SKM-1 (cell line): ENCODE measurements at regions not wholly inside any gene's neighbourhood (a gene's known extent, or its start where the extent isn't known, plus 50 kb on each side); places are given as distances from the start of the nearest gene placed in this dataset.

Source experiments
- DNase-seq: peaks from one replicate; lab custom pipeline; 2025; ENCODE audit not compliant: unreplicated experiment; lab: John Stamatoyannopoulos, UW

DNA sequence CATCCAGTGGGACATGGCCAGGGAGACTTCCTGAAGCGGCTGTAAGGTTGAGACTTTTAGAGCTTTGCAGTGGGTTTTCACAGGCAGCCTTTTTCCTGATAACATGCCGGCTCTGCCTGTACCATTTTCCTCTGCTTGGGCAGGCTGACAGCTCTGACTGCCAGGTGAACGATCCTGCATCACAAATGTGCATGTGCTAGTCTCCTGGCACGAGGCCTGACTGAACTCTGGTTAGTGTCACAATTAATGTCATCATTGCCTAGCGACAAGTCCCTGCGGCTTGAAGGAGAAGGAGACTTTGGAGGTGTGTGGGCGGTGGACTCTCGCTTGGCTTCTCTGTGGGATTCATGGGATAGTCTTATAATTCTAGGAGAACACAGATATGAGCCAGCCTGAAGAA, 783.6 kb upstream of the TSPY4 start:
- DNase-seq: no peak

DNA sequence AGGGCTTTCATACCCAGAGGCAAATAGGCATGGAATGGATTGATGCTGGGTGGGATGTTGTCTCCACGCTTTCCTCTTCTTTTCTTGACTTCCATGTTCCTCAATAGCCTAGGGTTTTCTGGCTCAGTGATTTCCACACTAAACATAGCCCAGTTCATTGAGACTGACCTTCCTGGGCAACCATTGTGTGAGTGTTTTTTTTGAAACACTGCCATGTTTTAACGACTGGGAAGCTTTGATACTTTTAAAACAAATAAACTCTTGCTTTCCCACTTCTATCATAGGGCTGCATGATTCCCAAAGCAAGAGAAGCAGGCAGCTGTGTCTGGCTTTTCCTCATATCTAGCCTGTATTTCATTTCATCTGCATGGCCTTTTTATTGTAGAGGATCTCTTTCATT, 775.9 kb upstream of the TSPY4 start:
- no peak for DNase-seq

DNA sequence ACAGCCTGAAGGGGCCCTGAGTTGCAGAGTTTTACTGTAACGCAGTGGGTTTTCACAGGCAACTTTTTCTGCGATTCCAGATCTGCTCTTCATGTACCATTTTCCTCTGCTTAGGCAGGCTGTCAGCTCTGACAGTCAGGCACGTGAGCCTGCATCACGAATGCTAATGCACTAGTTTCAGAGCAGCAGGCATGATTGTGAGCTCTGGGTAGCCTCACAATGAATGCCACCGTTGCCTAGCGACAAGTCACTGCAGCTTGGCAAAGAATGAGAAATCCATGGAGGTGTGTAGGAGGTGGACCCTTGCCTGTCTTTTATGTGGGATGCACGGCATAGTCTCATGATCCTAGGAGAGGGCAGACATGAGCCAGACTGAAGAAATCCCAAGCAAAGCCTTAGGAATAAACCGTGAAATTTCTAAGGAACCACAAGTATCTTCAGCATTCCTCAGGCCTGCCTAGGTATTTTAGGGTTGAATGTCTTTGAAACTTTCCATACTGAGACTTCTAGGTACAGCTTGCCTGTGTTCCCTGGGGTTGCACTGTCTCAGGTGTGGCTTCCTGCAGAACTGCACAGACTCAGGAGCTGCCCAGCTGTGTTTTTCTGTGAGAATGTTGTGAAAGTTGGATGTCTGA, 774.7 kb upstream of the TSPY4 start:
- no peak for DNase-seq

DNA sequence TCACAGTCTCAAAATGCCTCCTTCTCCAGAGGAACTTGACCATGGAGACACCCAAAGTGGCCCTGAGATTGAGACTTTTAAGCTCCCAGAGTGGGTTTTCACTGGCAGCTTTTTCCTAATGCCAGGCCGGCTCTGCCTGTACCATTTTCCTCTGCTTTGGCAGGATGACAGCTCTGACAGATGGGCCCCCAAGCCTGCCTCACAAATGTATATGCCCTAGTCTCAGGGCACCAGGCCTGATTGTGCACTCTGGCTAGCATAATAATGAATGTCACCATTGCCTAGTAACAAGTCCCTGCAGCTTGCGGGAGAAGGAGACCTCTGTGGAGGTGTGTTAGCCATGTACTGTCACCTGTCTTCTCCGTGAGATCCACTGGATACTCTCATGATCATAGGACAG, 772.8 kb upstream of the TSPY4 start:
- DNase-seq: no peak

DNA sequence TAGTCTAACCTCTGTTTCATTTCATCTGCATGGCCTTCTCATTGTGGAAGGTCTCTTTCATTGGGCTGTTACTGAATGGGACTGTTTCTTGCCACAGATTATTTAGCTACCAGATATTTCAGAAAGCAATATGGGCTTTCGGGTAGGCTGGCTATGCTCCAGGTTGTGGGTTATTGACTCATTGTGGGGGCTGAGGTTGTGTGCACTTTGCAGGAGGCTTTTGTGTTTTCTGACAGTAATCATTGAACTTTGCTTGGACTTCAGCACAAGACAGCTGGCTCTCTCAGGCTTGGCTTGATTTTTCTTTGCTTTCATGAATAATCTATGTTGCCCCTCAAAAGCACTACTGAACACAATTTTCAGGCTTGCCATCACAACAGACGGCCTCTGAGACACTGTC, 771.1 kb upstream of the TSPY4 start:
- no peak for DNase-seq

DNA sequence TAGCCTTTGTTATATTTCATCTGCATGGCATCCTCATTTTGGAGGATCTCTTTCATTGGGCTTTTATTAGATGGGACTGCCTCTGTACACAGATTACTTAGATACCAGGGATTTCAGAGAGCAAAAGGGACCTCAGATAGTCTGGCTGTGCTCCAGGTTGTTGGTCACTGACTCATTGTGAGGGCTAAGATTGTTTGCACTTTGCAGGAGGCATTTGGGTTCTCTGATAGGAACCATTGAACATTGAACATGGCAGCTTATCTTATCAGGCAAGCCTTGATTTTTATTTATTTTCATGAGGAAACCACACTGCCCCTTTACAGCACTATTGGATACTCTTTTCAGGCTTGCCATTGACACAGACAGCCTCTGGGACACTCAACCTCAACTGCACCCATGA, 766.9 kb upstream of the TSPY4 start:
- DNase-seq: no peak

DNA sequence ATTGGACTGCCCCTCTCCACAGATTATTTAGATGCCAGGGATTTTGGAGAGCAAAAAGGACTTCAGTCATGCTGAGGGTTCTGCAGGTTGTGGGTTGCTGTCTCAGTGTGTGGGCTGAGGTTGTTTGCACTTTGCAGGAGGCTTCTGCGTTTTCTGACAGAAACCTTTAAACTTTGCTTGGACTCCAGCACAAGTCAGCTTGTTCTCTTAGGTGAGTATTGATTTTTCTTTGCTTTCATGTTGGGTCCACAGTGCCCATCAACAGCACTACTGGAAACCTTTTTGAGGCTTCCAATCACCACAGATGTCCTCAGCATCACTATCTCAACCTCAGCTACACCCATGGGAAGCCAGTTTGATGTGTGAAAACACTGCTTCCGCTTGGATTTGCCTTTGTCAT, 764.3 kb upstream of the TSPY4 start:
- no peak for DNase-seq

DNA sequence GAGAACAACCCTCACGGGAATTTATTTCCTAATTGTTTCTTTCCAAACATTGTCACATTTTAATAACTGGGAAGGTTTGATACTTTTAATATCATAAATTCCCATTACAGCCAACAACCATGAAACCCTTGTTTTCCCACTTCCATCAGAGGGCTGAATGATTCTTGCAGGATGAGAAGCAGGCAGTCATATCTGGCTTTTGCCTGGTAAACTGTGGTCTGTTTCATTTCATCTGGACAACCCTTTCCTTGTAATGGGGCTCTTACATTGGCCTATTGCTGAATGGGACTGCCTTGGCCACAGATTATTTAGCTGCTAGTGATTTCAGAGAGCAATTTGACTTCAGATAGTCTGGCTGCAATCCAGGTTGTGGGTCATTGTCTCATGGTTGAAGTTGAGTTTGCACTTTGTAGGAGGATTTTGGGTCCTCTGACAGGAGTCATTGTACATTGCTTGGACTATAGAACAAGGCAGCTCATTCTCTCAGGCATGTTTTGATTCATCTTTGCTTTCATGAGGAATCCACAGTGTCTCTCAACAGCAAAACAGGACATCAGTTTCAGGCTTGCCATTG, 754.9 kb upstream of the TSPY4 start:
- no peak for DNase-seq

DNA sequence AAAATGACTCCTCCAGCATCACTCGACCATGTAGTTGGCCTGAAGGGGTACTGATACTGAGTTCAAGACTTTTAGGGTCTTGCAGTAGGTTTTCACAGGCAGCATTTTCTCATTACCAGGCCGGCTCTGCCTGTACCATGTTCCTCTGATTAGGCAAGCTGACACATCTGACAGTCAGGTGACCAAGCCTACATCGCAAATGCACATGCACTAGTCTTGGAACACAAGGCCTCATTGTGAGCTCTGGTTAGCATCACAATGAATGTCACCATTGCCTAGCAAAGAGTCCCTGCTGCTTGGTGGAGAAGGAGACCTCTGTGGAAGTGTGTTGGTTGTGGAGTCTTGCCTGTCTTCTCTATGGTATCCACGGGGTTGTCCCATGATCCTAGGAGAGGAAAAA, 754.1 kb upstream of the TSPY4 start:
- DNase-seq: no peak

DNA sequence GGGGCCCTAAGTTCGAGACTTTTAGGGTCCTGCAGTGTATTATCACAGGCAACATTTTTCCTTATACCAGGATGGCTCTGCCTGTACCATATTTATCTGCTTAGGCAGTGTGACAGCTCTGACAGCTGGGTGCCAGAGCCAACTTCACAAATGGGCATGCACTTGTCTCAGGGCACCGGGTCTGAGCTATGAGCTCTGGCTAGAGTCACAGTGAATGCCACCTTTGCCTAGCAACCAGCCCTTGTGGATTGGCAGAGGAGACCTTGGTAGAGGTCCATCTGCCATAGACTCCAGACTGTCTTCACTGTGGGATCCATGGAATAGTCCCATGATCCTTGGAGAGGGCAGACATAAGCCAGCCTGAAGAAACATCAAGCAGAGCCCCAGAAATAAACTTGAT, 746.6 kb upstream of the TSPY4 start:
- no peak for DNase-seq

DNA sequence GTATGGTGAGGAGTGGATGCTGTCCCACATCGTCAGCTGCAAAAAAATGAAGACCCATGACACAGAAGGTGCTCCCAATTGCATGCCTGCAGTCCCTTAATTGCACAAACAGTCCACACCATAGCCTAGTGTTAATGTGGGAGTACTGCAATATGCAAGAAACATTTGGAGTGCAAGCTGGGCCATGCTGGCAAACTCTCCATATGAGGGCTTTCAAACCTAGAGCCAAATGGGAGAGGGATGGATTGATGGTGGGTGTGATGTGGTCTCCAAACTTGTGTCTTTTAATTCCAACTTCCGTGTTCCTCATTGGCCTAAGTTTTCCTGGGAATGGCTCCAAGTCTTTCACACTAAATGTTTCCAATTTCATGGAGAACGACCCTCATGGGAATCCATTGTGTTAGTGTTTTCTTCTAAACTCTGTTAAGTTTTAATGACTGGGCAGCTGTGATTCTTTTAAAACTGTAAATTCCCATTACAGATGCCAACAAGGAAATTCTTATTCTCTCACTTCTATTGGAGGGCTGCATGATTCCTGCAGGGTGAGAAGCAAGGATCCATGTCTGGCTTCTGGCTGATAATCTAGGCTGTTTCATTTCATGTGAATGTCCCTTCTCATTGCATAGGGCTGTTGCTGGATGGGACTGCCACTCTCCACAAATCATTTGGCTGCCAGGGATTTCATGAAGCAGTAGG, 745.3 kb upstream of the TSPY4 start:
- DNase-seq: no peak

DNA sequence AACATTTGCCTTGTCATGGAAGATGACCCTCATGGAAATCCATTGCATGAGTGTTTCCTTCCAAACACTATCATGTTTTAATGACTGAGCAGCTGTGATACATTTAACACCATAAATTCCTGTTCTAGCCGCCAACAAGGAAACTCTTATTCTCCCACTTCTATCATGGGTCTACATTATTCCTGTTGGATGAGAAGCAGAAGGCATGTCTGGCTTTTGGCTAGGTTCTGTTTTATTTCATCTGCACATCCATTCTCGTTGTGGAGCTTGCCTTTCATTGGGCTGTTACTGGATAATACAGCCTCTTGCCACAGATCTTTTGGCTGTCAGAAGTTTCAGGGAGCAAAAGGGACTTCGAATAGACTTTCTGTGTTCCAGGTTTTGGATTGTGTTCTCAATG, 742.6 kb upstream of the TSPY4 start:
- no peak for DNase-seq

DNA sequence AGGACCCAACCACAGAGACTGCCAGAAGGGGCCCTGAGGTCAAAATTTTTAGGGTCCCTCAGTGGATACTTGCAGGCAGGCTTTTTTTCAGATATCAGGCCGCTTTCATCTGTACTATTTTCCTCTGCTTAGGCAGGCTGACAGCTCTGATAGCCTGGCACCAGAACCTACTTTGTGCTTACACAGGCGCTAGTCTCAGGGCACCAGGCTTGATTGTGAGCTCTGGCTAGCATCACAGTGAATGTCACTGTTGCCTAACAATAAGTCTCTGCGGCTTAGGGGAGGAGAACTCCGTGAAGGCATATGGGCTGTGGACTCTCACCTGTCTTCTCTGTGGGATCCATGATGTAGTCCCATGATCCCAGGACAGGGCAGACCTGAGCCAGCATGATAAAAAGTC, 738.1 kb upstream of the TSPY4 start:
- DNase-seq: no peak

DNA sequence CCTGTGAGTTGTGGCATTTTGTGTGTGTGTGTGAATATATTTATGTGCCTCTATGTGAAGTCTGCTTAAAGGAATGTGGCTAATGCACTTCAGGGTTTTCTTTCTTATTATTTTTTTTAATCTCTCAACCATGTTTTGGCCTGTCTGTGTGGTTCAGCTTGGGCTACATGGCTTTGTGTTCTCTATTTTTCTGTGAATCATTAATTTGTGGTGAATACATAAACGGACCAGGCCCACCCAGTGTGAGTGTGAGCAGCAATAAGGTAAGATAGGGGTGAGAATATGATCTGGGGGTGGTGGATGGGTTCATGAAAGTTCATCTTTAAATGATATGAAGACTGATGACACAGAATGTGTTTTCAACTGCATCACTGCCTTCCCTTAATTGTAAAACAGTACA, 726.6 kb upstream of the TSPY4 start:
- DNase-seq: no peak

DNA sequence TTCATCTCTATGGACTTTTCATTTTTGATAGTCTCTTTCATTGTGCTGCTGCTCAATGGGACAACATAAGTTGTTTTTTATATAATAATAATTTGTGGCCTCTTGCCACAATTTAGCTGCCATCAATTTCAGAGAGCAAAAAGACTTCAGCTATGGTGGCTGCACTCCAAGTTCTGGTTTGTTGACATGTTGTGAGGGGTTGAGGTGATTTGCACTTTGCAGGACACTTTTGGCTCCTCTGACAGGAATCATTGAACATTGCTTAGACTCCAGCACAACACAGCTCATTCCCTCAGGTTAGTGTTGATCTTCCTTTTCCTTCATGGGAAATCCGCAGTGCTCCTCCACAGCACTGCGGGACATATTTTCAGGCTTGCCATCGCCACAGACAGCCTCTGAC, 725.4 kb upstream of the TSPY4 start:
- DNase-seq: no peak

DNA sequence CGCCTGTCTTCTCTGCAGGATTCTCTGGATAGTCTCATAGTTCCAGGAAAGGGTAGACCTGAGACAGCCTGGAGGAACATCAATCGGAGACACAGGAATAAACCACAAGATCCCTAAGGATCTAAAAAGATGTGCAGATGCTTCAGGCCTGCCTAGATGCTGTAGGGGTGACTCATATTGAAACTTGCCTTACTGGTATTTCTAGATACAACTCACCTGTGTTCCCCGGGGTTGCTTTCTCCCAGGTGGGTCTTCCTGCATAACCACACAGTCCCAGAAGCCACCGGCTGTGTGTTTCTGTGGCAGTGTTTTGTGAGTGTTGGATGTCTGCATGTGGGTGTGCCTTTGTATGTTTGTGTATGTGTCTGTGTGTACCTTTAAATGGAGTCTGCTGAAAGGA, 719.0 kb upstream of the TSPY4 start:
- DNase-seq: no peak

DNA sequence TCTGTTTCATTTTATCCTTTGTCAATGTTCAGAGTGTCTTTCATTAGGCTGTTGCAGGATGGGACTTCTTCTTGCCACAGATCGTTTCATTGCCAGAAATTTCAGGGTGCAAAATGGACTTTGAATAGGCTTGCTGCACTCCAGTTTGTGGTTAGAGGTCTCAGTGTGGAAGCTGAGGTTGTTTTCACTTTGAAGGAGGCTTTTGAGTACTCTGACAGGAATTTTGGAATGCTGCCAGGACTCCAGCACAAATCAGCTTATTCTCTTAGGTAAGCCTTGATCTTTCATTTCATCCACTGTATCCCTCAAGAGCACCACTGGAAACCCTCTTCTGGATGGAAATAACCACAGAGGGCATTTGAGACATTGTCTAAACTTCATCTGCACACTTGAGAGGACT, 715.1 kb upstream of the TSPY4 start:
- no peak for DNase-seq

DNA sequence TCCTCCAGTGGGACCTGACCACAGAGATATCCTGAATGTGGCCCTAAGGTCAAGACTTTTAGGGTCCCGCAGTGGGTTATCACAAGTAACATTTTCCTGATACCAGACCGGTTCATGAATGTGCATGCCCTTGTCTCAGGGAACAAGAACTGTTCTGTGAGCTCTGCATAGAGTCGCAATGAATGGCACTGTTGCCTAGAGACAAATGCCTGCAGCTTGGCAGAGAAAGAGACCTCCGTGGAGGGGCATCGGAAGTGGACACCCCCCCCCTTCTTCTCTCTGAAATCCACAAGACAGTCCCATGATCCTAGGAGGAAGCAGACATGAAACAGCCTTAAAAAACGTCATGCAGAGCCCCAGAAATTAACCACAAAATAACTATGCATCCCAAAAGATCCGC, 714.4 kb upstream of the TSPY4 start:
- DNase-seq: no peak

DNA sequence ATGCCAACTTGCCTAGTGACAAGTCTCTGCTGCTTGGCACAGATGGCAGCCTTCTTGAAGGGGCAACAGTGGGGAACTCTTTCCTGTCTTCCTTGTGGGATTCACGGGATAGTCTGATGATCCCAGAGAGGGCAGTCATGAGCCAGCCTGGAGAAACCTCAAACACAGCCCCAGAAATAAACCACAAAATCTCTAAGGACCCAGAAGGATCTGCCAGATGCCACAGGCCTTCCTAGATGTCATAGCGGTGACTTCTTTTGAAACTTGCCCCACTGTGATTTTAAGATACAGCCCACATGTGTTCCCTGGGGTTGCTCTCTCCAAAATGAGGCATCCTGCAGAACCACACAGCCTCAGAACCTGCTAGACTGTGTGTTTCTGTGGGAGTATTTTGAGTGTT, 707.6 kb upstream of the TSPY4 start:
- no peak for DNase-seq

DNA sequence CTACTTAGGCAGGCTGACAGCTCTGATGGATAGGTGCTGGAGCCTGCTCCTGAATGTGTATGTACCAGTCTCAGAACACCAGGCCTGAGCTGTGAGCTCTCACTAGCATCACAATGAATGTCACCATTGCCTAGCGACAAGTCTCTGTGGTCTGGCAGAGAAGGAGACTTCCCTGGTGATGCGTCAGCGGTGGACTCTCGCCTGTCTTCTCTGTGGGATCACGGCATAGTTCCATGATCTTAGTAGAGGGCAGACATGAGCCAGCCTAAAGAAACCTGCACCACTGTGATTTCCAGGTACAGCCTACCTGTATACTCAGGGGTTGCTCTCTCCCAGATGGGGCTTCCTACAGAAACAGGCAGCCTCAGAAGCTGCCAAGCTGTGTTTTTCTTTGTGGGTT, 699.2 kb upstream of the TSPY4 start:
- DNase-seq: no peak

DNA sequence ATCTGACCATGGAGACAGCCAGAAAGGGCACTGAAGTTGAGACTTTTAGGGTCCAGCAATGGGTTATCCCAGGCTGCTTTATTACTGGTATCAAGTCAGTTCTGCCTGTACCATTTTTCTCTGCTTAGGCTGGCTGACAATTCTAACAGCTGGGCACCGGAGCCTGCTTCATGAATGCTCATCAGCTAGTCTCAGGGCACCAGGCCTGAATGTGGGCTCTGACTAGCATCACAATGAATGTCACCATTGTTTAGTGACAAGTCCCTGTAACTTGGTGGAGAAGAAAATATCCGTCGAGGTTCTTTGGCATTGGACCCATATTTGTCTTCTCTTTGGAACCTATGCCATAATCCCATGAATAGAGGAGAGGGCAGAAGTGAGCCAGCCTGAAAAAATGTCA, 692.3 kb upstream of the TSPY4 start:
- no peak for DNase-seq

DNA sequence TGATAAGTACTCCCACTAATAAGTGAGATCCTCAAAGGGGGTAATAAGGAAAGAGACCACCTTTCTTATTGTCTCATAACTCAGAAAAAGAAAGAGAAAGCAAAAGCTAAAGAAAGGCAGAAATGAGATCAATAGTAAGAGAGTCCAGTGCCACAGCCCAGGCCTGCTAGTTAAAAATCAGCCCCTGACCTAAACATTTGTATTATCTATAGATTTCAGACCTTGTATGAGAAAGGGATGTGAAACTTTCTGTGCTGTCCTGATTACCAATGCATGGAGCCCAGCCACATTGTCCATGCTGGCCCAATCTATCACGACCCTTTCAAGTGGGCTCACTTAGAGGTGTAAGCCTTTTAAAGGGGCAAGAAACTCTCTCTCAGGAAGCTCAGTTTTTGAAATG, 684.8 kb upstream of the TSPY4 start:
- no peak for DNase-seq

DNA sequence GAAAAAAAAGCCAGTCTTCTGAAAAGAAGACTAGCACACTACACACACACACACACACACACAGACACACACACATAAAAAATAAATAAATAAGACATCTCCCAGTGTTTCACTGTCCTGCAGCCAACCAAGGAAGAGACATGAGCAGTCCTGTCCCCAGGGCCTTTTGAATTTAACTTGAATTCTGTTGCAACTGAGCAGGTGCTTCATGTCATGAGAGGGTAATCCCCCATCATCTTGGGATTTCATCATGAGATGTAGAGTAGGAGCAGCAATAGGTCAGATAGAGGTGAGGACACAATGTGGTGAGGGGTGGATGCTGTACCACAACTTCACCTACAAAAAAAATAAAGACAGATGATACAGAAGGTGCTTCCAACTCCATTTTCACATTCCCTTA, 682.2 kb upstream of the TSPY4 start:
- DNase-seq: no peak
